ENCODE measurements at regions not wholly inside any gene's neighbourhood (a gene's known extent, or its start where the extent isn't known, plus 50 kb on each side); places are given as distances from the start of the nearest gene placed in this dataset.

DNA sequence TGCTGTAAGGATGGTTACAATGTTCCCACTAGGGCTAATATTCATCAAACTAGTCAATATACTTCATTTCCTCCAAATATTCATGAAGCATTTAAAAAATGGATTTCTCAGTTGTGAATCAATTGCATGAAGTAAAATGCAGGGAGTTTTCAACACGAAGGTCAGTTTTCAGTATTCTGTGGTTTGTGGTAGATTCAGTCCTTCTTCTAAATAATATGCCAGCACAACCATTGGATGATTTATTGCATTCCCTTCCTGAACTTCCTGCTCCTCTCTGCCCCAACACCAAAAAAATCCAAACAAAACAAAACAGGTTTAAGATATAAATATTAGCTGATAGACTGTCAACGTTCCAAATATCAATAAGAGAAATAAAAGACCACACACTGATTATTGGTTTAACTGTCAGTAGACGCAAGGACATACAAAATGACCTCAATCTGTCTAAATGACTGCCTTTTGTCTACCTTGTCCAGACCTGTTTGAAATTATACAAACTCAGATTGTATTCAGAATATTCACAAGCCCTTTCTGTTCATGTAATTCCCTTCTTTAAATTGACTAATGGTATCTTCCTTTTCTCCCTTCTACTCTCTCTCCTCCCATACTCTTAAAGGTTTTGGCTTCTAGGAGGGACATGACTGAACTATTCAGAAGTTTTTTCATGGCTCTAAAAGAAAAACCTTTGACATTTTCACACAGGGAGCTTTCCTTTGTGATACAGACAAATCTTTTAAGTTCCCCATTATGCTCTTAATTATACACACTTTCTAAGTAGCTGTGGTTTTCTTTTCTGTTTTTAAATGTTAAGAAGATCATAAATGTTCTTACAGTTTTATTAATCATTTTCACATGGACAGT lies 92.6 kb upstream of the STT3B start:
- DNase-seq: no peak

DNA sequence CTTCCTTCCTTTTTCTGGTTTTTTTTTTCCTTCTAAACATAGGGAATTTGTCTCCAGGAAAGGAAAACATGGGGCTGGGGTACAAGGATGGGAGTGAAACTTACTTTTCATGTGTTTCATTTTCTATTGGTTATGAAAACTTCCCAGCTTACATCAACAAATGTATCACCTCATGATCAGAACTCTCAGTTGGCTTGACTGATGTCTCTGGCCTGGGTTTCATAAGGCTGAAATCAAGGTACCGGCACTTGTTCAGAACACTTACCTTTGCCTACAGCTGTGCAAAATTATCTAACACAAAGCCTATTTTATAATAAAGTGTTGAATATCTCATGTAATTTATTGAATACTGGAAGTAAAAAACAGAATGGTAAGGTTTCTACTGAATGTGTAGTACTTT lies 91.8 kb upstream of the STT3B start:
- no peak for DNase-seq

DNA sequence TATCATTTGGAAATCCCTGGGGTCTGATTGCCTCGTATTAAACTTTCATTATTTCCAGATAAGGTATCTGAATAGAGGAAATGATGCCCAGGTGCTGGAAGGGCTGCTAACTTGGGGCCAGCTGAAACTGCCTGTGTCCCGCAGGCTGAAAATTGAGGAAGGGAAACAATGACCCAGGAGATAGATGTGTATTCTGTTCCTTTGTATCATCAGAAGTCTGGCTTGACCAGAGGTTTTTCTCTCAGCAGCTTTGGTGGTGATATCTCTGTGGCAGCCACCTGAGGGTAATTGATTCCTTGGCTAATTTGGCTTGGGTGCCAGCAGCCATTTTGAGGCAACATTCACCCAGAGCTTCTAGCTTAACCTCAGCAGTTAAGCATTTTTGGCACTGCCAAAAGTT lies 90.0 kb upstream of the STT3B start:
- no peak for DNase-seq

DNA sequence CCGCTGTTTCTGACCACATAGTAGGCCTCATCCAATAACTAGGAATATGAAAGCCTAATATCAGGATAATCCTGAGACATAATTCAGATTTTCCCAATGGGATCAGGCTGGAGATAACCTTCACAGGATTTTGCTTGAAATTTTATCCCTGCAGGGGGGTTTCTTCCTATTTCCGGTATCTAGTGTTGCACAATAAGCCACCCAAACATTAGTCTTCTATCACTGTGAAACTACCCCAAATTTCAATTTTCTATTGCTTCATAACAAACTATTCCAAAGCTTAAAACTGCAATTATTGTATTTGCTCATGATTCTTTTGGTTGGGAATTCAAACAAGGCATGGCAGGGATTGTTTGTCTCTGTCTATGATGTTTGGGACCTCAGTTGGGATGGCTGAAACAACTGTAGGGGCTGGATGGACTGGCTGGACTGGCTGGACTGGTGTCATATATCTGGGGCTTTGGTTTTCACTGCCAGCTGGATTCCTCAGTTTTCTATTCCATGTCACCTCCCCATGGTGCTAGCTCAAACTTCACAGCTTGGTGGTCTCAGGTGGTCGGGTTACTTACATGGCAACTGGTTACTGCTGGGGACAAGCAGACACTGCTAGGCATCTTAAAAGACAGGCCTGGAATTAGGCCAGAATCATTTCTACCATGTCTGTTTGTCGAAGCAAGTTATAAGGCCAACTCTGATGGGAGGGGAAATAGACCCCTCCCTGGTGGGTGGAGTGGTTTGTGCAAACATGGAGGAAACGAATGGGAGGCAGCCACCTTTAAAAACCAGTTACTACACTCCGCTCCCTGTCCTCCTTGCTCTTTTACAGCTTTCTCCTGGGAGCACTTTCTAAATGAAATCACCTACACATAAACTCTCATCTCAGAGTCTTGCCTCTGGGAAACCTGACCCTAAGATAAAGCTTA lies 88.2 kb upstream of the STT3B start:
- DNase-seq: no peak

DNA sequence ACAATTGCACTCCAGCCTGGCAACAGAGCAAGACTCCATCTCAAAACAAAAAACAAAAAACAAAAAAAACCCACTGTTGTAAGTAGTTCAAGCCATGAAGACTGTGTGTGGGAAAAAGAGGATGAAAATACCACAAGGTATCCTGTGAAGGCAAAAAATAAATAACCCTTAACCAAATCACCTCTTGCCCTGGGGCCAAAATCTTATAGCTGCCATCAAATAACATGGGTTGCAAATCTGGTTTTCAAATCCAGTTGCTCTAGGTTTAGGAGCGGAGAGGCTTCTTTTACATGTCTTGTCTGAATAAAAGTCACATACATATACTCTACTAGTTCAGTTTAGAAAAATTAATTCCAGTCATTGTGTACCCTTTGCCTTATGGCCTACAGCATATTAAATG lies 87.0 kb upstream of the STT3B start:
- DNase-seq: no peak

DNA sequence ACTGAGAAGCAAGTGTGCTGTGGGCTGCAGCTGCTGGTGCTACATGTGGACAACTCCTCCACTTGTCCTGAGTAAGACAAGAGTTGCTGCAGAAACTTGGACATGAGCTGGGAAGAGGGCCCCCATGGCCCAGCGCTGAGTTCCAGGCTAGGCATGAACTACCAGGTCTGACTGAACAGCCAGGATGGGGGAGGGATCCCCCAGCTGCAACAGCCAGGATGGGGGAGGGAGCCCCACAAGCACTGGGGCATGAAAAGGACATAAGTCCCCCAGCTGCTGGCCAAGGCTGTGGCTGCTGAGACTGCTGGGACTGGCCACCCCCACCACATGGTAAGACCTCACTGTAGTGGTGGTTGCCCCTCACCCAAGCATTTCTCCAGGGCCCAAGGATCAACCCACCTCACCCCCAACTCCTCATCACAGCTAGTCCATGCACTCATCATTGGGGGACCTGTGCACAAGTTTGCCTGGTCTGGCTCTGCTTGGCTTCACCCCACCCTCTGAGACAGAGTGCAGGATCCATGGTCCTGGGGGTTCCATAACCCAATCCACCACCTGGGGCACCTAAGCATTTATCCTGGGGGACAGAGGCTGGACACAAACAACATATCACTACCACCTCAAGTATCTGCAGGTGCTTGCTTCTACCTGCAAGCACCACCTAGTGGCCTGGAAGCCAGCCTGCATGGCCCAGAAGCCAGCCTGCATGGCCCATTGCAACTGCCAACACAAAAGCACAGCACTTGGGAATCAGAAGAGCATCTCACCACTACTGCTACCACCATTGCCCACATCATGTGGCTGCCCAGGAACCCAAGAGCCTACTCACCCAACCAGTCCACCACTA lies 84.5 kb upstream of the STT3B start:
- peak; percentile 39 for DNase-seq

DNA sequence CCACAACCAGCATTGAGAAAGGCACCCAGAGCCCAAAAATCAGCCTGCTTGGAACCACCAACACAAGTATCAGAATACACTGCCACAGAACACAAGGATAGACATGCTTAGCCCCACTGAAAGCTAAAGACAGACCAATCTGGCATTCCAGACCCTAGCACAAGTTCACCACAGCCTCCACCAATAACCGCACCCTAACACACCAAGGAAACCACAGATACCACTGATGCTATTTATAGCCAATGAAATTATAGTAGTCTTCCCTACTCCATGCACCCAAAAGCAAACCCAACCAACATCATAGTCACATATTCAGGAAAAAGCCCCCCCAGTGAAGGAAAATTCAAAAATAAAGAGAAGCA lies 83.9 kb upstream of the STT3B start:
- no peak for DNase-seq

DNA sequence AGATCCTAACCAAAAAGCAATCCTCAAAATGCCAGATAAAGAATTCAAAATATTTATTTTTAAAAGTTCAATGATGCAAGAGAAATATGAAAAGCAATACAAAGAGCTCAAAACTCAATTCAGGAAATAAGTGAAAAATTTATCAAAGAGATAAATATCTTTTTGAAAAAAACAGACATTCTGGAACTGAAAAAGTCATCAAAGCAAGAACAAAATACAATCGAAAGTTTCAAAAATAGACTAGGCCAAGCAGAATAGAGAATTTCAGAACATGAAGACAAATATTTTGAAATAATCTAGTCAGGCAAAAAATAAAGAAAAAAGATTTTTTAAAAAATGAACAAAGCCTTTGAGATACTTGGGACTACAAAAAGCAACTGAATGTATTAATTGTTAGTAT lies 83.4 kb upstream of the STT3B start:
- no peak for DNase-seq

DNA sequence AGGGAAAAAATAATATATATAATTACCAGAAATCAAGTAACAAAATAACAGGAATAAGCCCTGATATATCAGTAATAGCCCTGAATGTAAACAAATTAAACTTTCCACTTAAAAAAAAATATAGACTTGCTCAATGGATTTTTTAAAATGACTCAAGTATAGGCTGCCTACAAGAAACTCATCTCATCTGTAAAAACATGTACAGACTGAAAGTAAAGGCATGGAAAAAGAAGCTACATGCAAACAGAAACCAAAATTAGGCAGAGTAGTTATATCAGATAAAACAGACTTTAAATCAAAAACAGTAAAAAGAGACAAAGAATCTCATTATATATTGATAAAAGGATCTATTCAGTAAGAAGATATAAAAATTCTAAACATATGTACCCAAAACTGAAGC lies 82.4 kb upstream of the STT3B start:
- DNase-seq: no peak

DNA sequence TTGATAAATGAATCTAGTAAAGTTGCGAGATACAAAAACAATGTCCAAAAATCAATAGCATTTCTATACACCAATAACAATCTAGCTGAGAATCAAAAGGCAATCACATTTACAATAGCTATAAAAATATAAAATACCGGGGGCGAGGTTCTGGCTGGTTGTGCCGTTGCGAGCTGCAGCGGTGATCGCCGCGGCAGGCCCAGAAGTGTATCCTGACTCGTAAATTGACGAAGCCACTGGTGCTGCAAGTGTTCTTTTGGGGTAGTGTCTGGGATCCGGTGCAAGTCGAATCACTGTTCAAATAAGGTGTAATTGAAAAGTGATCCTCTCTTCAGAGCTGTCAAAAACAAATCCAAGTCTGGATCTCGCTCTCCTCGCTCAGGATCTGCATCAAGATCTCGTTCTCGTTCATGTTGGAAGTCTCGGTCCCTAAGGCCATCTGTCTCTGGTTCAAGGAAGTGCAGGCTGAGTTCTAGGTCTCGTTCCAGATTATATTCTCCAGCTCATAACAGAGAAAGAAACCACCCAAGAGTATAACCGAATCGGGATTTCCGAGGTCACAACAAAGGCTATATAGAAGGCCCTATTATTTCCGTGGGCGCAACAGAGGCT lies 80.1 kb upstream of the STT3B start:
- DNase-seq: no peak

DNA sequence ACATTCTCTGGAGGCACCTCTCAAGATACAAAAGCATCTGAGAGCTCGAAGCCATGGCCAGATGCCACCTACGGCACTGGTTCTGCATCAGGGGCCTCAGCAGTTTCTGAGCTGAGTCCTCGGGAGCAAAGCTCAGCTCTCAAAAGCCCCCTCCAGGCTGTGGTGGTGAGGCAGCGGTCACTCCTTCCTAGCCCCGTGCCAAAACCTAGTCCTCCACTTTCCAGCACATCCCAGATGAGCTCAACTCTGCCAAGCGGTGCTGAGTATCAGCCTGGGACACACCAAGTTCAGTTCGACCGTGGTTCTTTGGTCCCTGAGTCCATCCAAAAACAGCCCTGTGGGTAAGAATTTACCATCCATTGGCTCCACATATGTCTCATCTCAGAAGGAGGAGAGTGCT lies 79.3 kb upstream of the STT3B start:
- no peak for DNase-seq

DNA sequence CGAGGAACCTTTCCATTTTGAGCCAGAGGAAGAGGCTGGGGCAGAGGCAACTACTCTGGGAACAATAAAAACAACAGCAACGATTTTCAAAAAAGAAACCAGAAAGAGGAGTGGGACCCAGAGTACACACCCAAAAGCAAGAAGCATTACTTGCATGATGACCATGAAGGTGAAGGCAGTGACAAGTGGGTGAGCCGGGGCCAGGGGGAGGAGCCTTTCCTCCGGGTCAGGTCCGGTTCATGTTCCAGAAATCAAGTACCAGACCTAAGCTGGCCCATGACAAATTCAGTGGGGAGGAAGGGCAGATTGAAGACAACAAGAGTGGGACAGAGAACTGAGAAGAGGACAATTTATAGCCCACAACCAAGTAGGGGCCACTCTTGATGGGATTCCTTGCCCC lies 77.2 kb upstream of the STT3B start:
- DNase-seq: no peak

DNA sequence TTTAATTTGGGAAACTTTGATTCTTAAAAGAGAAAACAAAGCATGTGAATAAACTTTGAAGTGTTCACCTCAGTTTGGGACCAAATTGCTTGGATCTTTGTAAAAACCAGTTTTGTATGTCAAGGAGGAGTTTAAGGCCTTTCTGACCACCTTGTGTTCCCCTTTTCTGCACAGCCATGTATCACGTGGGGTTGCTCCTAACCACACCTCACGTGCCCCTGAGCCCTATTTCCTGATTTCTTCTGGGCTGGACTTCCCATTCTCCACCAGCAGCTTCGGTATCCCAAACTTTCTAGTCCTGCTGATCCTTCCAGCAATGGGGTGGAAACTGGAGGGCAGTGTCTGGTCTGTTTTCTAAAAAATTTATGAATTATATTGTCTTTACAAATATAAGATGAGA lies 76.4 kb upstream of the STT3B start:
- no peak for DNase-seq

DNA sequence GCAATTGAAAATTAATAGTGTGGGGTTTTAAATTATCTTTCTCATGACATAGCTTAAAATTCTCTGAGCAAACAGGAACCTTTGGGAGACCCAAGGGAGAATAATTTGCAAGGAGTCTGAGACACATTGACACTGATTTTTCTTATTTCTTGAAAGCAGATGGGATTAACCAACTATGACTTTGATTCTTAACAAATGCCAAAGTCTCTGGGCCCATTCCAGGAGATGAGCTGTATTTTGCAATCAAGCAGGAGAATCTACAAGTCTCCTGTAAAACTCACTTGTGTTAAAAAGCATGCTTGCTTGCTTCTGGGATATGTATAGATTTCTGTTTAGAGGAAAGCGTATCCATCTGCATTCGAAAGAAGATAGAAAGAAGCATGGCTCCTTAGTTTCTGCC lies 71.3 kb upstream of the STT3B start:
- DNase-seq: no peak

DNA sequence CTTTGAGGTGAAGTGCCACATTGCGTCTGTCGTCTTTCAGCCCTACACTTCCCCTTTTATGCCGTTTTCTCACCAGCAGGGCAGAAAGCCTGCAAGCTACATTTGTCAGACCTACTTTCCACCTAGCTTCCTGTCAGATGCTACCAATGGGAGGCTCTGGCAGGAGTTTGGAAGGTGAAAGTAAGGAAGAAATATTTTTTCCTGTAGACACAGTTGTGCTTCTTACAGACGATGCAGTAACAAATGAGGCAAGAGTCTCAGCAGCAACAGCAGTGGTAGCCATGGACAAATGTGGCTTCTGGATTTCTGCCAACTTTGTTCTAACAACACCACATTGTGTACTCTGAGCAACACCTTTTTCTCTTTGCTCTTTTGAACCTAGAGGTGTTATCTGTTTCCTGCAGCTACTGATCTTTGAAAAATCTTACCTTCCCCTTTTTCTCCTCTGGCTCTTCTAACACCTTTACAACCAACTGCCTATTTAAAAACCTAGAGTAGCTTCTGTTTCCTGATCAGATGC lies 70.6 kb upstream of the STT3B start:
- peak; percentile 75 for DNase-seq

DNA sequence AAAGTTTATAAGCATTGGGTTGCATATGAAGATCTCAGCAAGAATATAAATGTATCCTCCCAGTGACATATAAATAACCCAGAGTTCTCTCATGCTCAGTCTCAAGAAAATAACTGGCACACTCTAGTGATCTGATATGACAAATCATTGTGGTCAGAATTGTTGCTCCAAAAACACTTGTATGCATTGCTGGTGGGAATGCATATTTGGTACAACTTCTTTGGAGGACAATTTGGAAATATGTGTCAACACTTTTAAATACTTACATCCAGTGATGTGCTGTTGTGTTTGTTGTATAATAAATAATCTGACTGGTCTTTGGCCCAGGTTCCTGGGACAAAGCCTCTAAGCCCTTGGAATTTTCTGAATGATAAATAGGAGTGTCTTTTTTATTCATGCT lies 66.7 kb upstream of the STT3B start:
- DNase-seq: no peak

DNA sequence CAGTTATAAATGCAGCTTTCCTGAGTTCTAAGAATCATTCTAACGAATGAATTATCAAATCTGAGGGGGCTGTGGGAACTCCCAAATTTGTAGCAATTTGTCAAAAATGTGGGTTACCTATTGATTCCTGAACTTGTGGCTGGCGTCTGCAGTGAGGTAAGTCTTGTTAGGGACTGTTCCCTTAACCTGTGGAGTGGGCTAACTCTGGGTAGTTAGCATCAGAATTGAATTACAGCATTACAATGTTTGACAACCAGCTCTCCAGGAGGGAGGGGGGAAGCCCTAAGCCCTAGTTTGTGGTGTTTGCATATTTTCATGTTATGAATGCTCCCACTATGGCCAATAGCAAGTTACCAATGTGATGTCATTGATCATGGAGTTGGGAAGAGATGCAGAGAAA lies 65.9 kb upstream of the STT3B start:
- DNase-seq: no peak

DNA sequence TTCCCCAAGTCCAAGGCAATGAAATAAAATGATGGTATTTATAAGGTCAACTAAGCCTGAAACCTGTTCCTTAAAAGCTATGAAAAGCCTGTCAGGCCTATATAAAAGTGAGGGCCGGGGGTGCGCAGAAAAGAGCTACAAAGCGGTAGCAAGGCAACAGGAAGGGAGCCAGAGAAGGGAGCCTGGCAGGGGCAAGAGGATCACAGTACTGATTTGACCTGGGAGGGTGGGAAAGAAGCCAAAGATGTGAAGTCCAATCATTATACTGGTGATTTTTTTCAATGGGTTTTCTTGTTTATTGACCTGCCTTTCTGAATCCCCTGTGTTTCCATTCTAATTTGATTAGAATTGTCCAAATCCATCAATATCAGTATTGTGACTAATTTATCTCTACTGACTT lies 64.3 kb upstream of the STT3B start:
- DNase-seq: no peak

DNA sequence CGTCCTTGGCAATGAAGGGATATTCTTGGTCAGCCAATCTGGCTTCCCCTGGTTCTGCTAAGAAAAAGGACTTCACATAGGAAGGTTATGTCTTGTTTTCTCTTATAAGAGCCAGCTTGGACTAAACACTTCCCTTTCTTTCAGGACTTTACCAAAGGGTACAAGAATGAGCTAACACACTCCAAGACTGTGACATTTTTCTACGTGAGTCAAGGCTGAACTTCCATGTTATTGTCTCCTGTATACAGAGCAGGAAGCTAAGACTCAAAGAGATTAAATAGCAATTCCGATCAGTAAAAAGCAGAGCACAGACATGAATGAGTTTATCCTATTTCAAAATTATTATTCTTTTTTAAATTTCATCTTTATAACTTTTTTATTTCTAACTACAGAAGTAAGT lies 63.3 kb upstream of the STT3B start:
- no peak for DNase-seq

DNA sequence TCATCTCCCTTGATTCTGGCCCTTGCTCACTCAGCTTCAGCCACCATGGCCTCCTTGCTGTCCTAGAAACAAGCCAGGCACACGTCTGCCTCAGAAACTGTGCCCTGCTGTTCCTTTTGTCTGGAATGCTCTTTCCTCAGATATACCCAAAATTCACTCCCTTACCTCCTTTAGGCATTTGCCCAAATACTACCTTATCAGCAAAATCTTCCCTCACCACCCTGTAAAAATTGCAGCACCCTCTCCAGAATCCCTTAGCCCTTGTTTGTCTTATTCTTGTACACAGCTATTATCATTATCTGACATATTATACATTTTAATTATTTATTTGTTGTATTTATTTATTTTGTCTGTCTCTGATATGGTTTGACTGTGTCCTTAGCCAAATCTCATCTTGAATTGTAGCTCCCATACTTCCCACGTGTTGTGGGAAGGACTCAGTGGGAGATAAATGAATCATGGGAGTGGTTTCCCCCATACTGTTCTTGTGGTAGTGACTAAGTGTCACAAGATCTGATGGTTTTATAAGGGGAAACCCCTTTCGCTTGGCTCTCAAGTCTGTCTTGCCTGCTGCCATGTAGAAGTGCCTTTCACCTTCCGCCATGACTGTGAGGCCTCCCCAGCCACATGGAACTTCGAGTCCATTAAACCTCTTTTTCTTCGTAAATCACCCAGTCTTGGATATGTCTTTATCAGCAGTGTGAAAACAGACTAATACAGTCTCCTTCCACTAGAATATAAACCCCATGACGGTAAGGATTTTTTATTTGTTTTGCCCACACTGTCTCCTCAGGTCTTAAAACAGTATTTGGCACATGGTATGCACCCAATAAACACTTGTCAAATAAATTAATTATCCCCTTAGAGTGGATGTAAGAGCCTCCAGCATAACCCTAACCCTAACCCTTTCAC lies 60.0 kb upstream of the STT3B start:
- peak; percentile 28 for DNase-seq

DNA sequence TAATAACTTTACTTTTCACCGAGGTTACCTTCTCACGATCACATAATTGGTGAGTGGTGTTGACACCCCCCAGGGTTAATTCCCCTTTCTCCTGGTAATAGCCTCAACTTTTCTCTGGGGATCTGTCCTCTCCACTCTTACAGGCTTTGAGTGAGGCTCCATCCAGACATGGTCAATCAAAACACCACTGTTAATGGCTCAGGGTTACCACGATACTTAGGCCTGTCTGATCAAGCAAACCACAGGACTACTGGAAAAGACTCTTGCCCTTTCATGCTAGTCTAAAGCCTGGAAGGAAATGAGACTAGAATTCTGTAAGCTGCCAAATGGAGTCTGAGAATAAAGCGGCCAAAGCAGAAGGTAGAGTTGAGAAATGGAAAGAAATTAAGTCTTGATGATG lies 56.5 kb upstream of the STT3B start:
- DNase-seq: no peak

DNA sequence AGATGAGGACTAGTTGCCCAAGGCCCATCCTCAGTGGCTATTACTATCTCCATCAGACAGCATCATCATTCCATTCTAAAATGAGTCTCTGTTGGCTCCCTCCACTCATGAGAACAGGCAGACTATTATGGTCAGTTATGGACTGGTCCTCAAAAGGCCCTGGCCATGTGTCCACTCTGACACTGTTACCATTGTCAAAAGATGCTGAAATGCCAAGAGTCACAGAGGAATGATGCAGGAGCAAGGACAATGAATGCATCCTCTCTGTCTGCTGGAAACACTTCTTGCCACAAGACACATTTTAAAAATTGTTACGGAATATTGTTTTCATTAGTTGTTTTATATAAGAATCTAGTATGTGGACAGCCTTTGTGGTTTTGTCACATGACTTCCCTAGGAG lies 53.3 kb upstream of the STT3B start:
- DNase-seq: no peak

Data from CD4-positive, alpha-beta T cell treated with Interleukin-12 subunit alpha and Interleukin-12 subunit beta, for 1 hour (primary cell).